LNCaP clone FGC (cell line): ENCODE measurements at regions not wholly inside any gene's neighbourhood (a gene's known extent, or its start where the extent isn't known, plus 50 kb on each side); places are given as distances from the start of the nearest gene placed in this dataset.

Experiments
- DNase-seq: peaks from one replicate; pipeline ENCODE4 v3.0.0-alpha.2; 2011; ENCODE audit warnings: low read depth
- H3K4me3 ChIP-seq: 2 replicates; pipeline ENCODE4 v1.5.1; 2011; ENCODE audit warnings: mild to moderate bottlenecking, low read depth, low read length, control low read depth
- TF ChIP-seq, protein P1 (sequence below): IDR thresholded peaks from 2 replicates; pipeline ENCODE4 v1.5.1; 2012; ENCODE audit warnings: mild to moderate bottlenecking; ENCODE audit not compliant: control insufficient read depth, insufficient read depth; ENCODE audit errors: extremely low read depth

DNA sequence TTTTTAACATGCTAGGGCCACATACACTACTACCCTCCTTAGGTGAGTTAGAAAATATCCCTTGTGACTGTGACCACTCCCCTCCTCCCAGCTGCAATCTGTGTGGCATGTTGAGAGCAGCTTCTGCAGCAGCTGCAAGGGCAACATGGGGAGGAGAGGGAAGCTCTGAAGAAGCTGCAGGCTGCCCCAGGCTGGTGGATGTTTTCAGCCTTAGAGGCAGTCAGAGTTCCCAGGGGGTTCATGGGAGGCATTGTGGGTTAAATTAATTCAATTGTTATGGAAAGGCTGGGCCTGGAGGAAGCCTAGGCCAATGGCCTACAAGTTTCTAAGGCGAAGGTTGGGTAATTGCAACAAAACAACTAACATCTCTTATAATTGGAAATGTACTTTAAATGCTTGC is 860.8 kb downstream of the NLGN4Y start:
- no peak for DNase-seq
- TF ChIP-seq, protein P1, sequence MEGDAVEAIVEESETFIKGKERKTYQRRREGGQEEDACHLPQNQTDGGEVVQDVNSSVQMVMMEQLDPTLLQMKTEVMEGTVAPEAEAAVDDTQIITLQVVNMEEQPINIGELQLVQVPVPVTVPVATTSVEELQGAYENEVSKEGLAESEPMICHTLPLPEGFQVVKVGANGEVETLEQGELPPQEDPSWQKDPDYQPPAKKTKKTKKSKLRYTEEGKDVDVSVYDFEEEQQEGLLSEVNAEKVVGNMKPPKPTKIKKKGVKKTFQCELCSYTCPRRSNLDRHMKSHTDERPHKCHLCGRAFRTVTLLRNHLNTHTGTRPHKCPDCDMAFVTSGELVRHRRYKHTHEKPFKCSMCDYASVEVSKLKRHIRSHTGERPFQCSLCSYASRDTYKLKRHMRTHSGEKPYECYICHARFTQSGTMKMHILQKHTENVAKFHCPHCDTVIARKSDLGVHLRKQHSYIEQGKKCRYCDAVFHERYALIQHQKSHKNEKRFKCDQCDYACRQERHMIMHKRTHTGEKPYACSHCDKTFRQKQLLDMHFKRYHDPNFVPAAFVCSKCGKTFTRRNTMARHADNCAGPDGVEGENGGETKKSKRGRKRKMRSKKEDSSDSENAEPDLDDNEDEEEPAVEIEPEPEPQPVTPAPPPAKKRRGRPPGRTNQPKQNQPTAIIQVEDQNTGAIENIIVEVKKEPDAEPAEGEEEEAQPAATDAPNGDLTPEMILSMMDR = no peak
- H3K4me3 ChIP-seq = no peak overlapping the region

DNA sequence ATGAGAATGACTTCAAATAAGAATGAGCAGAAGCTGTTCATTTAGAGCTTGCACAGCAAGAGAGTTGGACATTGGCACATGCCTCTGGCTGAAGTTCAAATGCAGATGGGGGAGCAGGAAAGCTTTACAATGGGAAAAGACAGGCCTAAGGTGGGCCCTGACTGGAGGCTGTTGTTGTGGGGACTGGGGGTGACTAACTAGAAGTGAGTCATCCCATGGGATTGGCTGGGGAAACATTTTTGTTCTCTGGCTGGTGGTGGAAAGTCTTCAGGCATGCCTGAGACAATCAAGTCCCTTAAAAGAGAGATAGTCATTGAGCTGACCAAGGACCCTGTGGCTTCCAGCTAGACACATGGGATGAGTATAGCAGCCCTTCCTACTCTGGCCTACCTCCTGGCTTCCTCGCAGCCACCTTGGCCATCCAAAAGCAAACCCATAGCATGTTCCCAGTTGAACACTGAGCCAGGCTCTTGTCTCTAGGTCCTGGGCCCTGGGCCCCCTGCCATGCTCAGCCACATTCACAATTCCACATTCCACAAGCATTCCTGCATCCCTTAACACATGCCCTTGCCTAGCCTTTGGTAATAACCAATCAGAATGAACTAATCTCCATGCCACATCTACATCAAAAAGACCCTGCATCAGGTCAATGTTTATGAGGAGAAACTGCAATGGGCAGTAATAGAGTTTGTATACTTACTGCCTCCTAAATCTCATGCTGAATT is 873.4 kb downstream of the NLGN4Y start:
- H3K4me3 ChIP-seq = no peak overlapping the region
- no peak for DNase-seq
- TF ChIP-seq, protein P1 = no peak

DNA sequence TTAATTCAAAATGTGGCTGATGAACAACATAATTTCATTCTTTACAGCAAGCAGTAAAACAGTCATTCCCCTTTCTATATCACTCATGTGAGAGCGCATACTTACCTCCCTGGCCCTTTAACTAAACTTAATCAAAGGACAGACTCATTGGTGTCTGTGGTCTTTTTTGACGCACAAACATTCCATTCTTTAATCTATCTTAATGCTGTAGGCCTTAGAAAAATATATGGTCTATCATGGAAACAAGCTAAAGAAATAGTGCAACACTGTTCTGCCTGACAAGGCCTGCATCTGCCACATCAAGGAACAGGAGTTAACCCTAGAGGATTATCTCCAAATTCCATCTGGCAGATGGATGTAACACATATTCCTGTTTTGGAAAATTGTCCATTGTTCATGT is 878.1 kb downstream of the NLGN4Y start:
- no peak overlapping the region for H3K4me3 ChIP-seq
- DNase-seq = no peak

DNA sequence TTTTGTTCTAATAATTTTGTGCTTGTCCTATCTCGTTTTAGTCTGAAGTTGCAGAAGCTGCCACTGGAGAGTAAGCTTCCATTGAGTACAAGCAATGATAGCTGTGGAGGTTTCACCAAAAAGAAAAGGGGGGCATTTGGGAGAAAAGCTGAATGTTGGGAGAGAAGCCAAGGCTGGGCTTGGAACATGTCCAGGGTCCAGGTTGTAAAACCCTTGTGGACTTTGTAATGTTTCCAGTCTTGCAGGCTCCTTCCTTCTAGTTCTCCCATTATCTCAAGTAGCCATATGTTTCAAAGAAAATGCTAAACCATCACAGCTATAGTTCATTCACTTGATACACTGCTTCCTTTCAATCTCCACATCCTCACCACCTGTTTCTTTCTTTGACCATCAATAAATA is 880.2 kb downstream of the NLGN4Y start:
- TF ChIP-seq, protein P1 = no peak
- no peak overlapping the region for H3K4me3 ChIP-seq
- DNase-seq = no peak

More for the DNA sequence above, 878.1 kb downstream of the NLGN4Y start:
- TF ChIP-seq, protein P1 = no peak

DNA sequence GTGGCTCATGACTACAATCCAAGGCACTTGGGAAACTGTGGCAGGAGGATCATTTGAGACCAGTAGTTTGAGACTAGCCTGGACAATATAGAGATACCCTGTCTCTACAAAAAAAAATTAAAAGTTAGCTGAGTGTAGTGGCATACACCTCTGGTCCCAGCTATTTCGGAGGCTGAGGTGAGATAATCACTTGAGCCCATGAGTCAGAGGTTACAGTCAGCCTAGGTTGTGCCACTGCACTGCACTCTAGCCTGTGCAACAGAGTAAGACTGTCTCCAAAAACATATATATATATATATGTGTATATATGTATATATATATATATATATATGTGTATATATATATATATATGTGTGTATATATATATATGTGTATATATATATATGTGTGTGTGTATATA is 890.8 kb downstream of the NLGN4Y start:
- TF ChIP-seq, protein P1 = no peak
- no peak overlapping the region for H3K4me3 ChIP-seq
- no peak for DNase-seq

DNA sequence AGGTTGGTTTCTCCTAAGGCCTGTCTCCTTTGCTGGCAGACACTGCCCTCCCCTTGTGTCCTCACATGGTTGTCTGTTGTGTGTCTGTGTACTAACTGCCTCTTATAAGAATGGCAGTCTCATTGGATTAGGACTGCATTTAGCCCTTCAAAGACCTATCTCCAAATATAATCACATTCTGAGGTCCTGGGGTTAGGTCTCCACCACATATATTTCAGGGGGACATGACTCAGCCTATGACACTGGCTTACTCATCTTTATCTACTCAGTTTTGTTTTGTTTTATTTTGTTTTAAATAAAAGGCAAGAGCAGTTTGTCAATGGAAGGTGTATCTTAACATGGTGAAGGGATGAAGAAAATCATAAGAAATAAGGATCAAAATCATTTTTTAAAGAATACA is 894.3 kb downstream of the NLGN4Y start:
- TF ChIP-seq, protein P1 = no peak

DNA sequence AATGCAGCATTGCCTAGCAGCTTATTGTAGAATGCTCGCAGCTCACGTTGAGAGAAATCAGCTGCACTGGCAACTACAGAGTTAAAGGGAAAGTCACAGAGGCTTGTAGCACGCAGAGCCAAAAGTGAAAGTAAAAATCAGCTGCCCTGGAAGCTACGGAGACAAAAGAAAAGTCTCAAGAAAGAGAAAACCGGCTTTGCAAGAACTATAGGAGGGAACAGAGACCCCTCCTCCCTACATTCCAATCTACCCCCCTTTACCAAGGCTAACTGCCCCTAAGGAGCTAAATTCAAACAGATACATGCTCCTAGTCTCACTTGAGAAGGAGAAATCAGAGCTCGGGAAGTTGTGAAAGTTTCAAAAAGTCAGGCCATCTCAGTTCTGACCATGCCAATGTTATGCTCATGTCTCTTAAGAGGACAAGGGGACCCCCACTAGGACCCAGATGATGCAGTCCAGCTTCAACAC is 900.4 kb downstream of the NLGN4Y start:
- TF ChIP-seq, protein P1 = no peak
- H3K4me3 ChIP-seq = peak overlapping the region; percentile 47
- no peak for DNase-seq

More for the DNA sequence above, 894.3 kb downstream of the NLGN4Y start:
- no peak for DNase-seq
- no peak overlapping the region for H3K4me3 ChIP-seq
